K562 (cell line): ENCODE measurements at regions not wholly inside any gene's neighbourhood (a gene's known extent, or its start where the extent isn't known, plus 50 kb on each side); places are given as distances from the start of the nearest gene placed in this dataset.

Source experiments
- ATAC-seq: fragments of 200-7000 bp; cut with Tn5 transposase; 3 replicates; pipeline ENCODE4 v1.9.1; 2020; ENCODE audit warnings: moderate library complexity
- BruUV-seq: library from RNA; stranded (reverse); fragments of 400-500 nt; replicated peaks from 2 replicates; lab custom pipeline; 2021; lab: Mats Ljungman, UMichigan
- CTCF ChIA-PET: fragments of 300-600 bp; formaldehyde crosslinking; extraction: SDS; loops from one replicate; lab custom pipeline; 2021; ENCODE audit warnings: low intra/inter-chr PET ratio; lab: Yijun Ruan, JAX
- POLR2A ChIA-PET: fragments of 300-600, 350-650 bp; sonication (Branson Sonifier 250); formaldehyde crosslinking; extraction: SDS; loops from one replicate; lab custom pipeline; 2021; ENCODE audit warnings: antibody characterized with exemption, inconsistent platforms; lab: Yijun Ruan, JAX
- DNase-seq, 4 experiments: peaks; one replicate each; pipeline versions ENCODE4 v3.0.0 to v3.0.0-alpha.2; 2011 to 2018; ENCODE audit warnings: low spot score in 3 of 4, mixed read lengths in 3 of 4; ENCODE audit errors: extremely low read depth in 1 of 4
- FAIRE-seq: peaks from 2 replicates; lab custom pipeline; 2011; peaks lifted over from hg19 to GRCh38; lab: Jason Lieb, UNC
- H2AFZ ChIP-seq: 2 replicates; pipeline ENCODE4 v1.6.0; 2011; ENCODE audit warnings: low read depth, low read length, control low read depth, inconsistent platforms
- H3K27ac ChIP-seq: fragments of 200-600 bp; 3 replicates; pipeline ENCODE4 v1.8.0; 2011; ENCODE audit warnings: low read depth, mild to moderate bottlenecking, control low read depth, inconsistent platforms, low read length, moderate library complexity, mixed read lengths; ENCODE audit errors: extremely low read depth
- H3K27me3 ChIP-seq, 2 experiments: fragments of 300-600 bp in 1 of 2; 2 replicates in 1 of 2; 3 replicates in 1 of 2; pipeline versions ENCODE4 v1.6.0 to v1.8.0; 2011; ENCODE audit warnings: inconsistent platforms in 2 of 2, low read length in 2 of 2, mild to moderate bottlenecking in 1 of 2, mixed read lengths in 1 of 2, moderate library complexity in 1 of 2; ENCODE audit not compliant: control insufficient read depth in 2 of 2, insufficient read depth in 2 of 2
- H3K36me3 ChIP-seq: fragments of 300-600 bp; 3 replicates; pipeline ENCODE4 v1.8.0; 2011; ENCODE audit warnings: mild to moderate bottlenecking, low read length, inconsistent platforms; ENCODE audit not compliant: control insufficient read depth, insufficient read depth
- H3K4me1 ChIP-seq, 2 experiments: fragments of 200-600 bp in 1 of 2; replicated peaks in 1 of 2; 2 replicates in 1 of 2; 3 replicates in 1 of 2; pipeline versions ENCODE4 v1.5.1 to v1.8.0; 2011; ENCODE audit warnings: inconsistent platforms in 2 of 2, low read length in 2 of 2, mild to moderate bottlenecking in 1 of 2, mixed read lengths in 1 of 2, moderate library complexity in 1 of 2; ENCODE audit not compliant: control insufficient read depth in 2 of 2, insufficient read depth in 2 of 2
- H3K4me2 ChIP-seq: 2 replicates; pipeline ENCODE4 v1.6.1; 2011; ENCODE audit warnings: low read length, control low read depth, inconsistent platforms, mixed read lengths; ENCODE audit not compliant: insufficient read depth
- H3K4me3 ChIP-seq: fragments of 200-600 bp; sonication (generic), shearing (Covaris generic); 2 replicates; pipeline ENCODE4 v1.5.1; 2016; ENCODE audit warnings: control low read depth, inconsistent platforms
- H3K79me2 ChIP-seq: fragments of 200-600 bp; 3 replicates; pipeline ENCODE4 v1.8.0; 2011; ENCODE audit warnings: low read length, inconsistent platforms; ENCODE audit not compliant: control insufficient read depth, insufficient read depth
- H3K9ac ChIP-seq, 2 experiments: 2 replicates each; pipeline versions ENCODE4 v1.6.0 to v1.6.1; 2011; ENCODE audit warnings: low read depth in 2 of 2, low read length in 2 of 2, control low read depth in 1 of 2, inconsistent platforms in 1 of 2, mild to moderate bottlenecking in 1 of 2, mixed read lengths in 1 of 2; ENCODE audit not compliant: insufficient read depth in 1 of 2
- H3K9me1 ChIP-seq: one replicate; pipeline ENCODE4 v1.6.0; 2011; ENCODE audit warnings: inconsistent platforms, mild to moderate bottlenecking, low read length, moderate library complexity; ENCODE audit not compliant: control insufficient read depth, insufficient read depth
- H3K9me3 ChIP-seq: replicated peaks from 2 replicates; pipeline ENCODE4 v1.5.1; 2011; ENCODE audit warnings: low read depth, low read length, inconsistent platforms; ENCODE audit not compliant: control insufficient read depth, insufficient read depth
- H4K20me1 ChIP-seq: replicated peaks from 2 replicates; pipeline ENCODE4 v1.6.1; 2011; ENCODE audit warnings: low read length, inconsistent platforms, mixed read lengths; ENCODE audit not compliant: control insufficient read depth, insufficient read depth
- BRF2 ChIP-seq: IDR thresholded peaks from 3 replicates; pipeline ENCODE4 v1.6.1; 2011; ENCODE audit warnings: borderline replicate concordance, mild to moderate bottlenecking; ENCODE audit not compliant: insufficient read length, insufficient read depth
- HDAC1 ChIP-seq, 2 experiments: fragments of 450-650 bp; IDR thresholded peaks; 2 replicates each; pipeline ENCODE4 v1.6.1; 2016 to 2017; ENCODE audit warnings: inconsistent platforms in 1 of 2, mild to moderate bottlenecking in 1 of 2, moderate library complexity in 1 of 2
- PHF21A ChIP-seq: fragments of 450-650 bp; IDR thresholded peaks from 2 replicates; pipeline ENCODE4 v1.6.1; 2017; ENCODE audit warnings: low read depth, borderline replicate concordance
- SFPQ ChIP-seq: fragments of 200-400 bp; formaldehyde crosslinking; IDR thresholded peaks from 2 replicates; pipeline ENCODE4 v1.6.1; 2017; ENCODE audit warnings: mild to moderate bottlenecking, low read depth, low read length, moderate library complexity
- SMC3 ChIP-seq: conservative IDR thresholded peaks from 2 replicates; pipeline ENCODE4 v1.6.1; 2011; ENCODE audit warnings: low read depth, low read length, improper control_type of control experiment; ENCODE audit not compliant: insufficient read depth
- ZNF282 ChIP-seq: sonication (generic); formaldehyde crosslinking; IDR thresholded peaks from 2 replicates; pipeline ENCODE4 v1.8.1; 2023; ENCODE audit warnings: missing genetic modification reagents
- ZNF584 ChIP-seq: fragments of 200-800 bp; sonication (Bioruptor generic); IDR thresholded peaks from 2 replicates; pipeline ENCODE4 v1.6.1; 2016; ENCODE audit warnings: low read depth, mild to moderate bottlenecking, missing genetic modification characterization, missing compliant biosample characterization
- WGBS: fragments of 100-300 bp; shearing (Covaris generic); methylation state at CpG from one replicate; pipeline ENCODE4 v1.1.6; 2016; ENCODE audit warnings: low coverage, mixed read lengths; ENCODE audit not compliant: insufficient coverage; ENCODE audit errors: missing lambda C conversion rate; 5-methylcytosine and 5-hydroxymethylcytosine counted together
- in situ Hi-C: fragments of 300-500 bp; cut with MboI; formaldehyde crosslinking; loops from 4 replicates; pipeline ENCODE4 v1.15.0; 2018; ENCODE audit warnings: inconsistent platforms, mixed read lengths
- intact Hi-C: fragments of 100-400 bp; cut with micrococcal nuclease; formaldehyde crosslinking; loops from 2 replicates; pipeline ENCODE4 v1.14.2; 2022

- WGBS, result 0% methylated on average over 8 of the region's 8 CpGs
- in situ Hi-C loops, result no loop called here
- CTCF ChIA-PET, result interaction anchor here (0.5 kb wide), 1 partner anchor 637 kb away, joined by 3 read pairs; no protein-coding TSS in a partner anchor
- ATAC-seq, result no peak
- intact Hi-C loops, result loop anchor here (5.0 kb wide), 2 partner anchors 393 to 692 kb away; no protein-coding TSS in a partner anchor
- H3K36me3 ChIP-seq, result no peaks in the 10 kb centered on the region
- DNase-seq, result no peak
- peaks cover 0 to 7% of the 10 kb centered on the region in 2 experiments; a peak in 2 of 5 replicates for H3K4me1 ChIP-seq
- no TSS peak for BruUV-seq
- 0 out of 2 replicates have a peak, but pooled peaks cover 3% of the 10 kb centered on the region for H4K20me1 ChIP-seq
- H3K4me2 ChIP-seq, result no peak overlapping the region
- no peak overlapping the region for H3K9ac ChIP-seq
- no peak overlapping the region for H2AFZ ChIP-seq
- H3K9me1 ChIP-seq, result no peaks in the 10 kb centered on the region
- H3K4me3 ChIP-seq, result no peak overlapping the region
- H3K9me3 ChIP-seq, result no peaks in the 10 kb centered on the region
- peaks cover 0 to 11% of the 10 kb centered on the region in 2 experiments; a peak in 2 of 5 replicates for H3K27me3 ChIP-seq
- H3K27ac ChIP-seq, result no peak overlapping the region
- TF ChIP-seq ZNF282 (CRISPR knock-in tag) (no peak), SFPQ (no peak), HDAC1 (IDR thresholded peaks at IDR 0.05) (no peak), PHF21A (no peak), BRF2 (no peak), ZNF584 (no peak), SMC3 (no peak)
- H3K79me2 ChIP-seq, result no peaks in the 10 kb centered on the region
- POLR2A ChIA-PET, result no interaction called here
- no peak for FAIRE-seq
Measured at GRCh38 chr5:5885782-5886181, 463.3 kb downstream of the ICE1 start.
